Lung microvascular endothelial cell (primary cell): ENCODE measurements at regions not wholly inside any gene's neighbourhood (a gene's known extent, or its start where the extent isn't known, plus 50 kb on each side); places are given as distances from the start of the nearest gene placed in this dataset.

ENCODE experiments used
- DNase-seq, 2 donors: peaks; one replicate each; pipeline versions ENCODE4 v3.0.0 to v3.0.0-alpha.2; 2010; ENCODE audit warnings: low read depth in 2 of 2

DNA sequence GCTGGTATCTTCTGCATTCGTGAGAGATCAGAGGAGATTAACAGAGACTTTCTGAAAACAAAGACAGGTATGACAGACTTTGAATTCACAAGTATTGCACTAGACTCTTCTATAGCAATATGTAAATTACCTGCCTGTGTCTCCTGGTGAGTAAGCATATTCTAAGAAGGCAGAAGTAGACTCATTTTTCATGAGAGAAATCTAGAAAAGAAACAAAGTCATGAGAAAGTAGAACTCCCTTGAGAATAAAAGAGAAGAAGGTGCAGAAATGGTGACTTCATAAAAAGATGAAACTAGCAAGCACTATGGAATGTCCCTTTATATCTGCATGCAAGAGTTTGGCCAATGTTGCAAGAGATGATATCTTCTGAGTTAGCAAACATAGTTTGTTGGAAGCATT, 419.8 kb downstream of the DMRT2 start:
- no peak for DNase-seq

DNA sequence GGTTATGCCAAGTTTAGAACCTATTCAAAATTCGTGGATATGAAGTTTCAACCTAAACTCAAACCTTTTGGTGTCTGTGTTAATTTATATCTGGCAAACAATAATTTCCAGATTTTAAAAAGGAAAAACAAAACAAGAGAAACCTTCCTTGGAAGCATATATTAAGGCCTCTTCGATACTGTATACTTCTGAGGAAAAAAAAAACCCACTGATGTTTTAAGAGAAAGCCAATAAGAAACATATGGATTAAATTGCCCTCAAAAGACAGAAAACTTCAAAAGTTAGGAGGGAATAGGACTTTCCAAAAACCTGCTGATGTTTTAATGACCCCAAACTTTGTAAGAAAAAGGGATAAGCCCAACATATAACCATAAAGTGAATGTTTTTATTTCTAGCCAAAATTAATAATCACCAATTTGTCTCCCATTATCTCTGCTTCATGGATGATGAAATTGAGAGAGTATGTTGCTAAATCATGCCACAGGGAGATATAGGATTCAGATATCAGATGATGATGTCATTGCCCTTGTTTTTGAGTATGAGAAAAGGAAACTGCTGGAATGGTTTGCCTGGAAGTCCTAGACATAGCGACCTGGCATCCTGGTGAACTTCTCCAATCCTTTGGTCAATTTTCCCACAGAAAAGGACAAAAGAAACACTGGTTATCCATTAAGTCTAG, 423.9 kb downstream of the DMRT2 start:
- no peak for DNase-seq

DNA sequence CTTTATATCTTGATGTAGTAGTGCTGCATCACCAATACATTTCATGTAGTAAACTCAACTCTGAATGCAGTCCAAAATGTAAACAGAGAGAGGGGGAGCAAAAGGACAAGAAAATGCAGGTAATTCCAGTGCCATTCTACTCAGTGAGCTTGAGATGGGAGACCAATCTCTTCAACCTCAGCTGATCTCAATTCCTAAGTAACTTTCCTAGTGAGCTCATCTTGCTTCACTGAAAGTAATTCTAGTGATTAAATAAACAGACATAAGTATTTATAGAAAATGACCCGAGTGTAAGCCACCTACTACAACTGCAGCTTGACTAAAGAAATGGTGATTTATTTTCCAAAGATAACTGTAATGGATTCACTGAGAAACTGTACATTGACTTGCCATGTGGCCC, 424.5 kb downstream of the DMRT2 start:
- DNase-seq, result no peak

DNA sequence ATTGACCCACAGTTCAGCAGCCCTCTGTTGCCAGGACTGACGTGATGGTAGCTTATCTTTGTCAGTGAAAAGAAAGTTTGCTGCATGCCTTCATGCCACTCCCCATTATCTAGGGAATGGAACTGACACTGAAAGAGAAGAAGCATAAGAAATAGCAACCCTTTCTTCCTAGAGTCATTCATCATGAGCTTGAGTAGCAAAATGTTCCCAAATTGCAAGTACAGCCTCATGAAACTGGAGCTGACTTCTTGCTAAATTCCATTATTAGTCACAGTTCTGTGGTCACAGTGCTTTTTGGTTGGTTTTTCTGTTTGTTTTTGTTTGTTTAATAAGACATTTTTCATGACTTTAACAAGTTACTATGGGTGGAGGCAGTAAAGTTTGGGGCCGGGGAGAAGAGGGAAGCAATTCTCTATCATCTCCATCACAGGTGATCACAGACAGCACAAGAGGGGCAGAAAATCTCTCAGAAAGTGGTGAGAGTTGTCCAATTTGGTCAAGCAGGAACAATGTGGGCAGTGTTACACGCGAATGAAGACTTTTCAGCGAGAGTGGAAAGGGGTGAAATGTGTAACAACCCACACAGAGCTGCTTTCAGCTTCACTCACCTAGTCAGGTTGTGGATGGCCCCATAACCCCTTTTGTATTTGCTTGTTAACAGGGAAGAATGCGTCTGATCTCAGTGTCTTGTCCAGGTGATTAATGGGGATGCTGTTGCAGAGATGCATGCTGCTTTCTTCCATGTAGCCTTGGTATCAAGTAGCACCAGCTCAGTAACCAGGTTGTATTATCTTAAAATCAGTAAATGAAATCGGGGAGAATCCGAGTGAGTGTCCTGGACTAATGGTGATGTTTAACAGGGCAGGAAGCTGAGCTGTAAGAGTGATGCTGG, 440.4 kb downstream of the DMRT2 start:
- no peak for DNase-seq

DNA sequence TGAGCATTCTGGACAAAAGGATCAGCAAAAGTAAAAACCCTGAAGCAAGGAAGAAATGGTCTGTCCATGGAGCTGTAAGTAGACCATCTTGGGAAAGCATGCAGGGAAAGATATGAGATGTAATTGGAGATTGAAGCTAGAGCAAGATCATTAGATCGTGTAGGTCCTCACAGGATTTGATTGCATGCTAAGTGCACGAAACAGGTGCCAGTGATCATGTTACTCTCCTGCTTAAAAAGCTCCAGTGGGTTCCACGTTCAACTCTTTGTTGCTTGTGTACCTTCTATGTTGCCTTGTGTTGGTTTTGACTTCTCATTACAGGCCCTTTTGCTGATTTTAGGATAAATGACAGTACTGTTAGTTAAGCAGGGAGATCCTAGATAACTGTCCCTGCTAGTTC, 442.0 kb downstream of the DMRT2 start:
- DNase-seq, result no peak

DNA sequence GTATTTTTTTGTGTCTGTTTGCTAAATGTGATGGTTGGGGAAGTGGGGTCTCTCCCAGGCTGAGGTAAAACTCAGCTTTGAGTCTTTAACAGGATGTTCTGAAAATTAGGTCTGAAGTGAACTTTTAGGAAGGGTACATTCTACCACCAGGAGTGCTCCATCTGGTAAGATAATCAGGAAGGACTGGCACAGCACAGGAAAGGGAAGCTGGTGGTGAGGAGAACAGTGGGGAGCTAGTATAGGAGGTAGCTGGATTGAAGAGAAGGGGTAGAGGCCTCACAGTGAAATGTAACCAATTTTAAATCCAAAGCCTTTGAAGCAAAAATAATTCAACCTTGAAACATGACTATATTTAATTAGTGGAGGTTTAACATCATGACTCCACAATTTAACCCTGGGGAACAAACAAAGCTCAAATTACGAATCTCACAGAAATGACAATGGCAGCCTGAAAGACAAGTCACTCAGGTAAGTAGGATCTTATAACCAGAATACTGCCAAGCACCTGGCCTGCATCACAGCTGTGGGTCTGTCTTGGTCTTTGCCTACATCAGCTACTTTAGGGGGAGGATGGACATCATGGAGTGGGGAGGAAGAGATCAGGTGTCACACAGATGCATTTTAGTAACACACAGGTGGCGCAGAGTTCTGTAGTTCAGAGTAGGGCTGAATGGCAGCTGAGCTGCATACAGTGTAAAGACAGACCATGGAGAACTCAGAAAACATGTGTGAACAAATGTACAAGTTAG, 445.3 kb downstream of the DMRT2 start:
- no peak for DNase-seq

DNA sequence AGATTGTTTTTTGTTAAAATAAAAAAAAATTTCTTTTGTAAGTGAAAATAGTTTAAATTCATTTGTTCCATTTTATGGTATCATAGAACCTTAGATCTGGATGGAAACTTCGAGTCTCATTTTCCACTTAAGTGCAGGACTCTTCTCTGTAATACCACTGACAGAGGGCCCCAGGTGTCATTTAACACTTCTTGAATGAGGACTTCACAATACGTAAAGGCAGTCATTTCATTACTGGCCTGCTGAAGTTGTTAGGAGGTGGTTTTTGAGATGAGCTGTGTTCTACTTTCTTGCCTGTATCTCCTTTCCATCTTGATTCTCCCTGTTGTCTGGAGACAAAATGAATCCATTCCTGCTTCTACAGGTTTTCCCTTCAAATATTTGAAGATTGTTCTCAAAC, 455.3 kb downstream of the DMRT2 start:
- no peak for DNase-seq

DNA sequence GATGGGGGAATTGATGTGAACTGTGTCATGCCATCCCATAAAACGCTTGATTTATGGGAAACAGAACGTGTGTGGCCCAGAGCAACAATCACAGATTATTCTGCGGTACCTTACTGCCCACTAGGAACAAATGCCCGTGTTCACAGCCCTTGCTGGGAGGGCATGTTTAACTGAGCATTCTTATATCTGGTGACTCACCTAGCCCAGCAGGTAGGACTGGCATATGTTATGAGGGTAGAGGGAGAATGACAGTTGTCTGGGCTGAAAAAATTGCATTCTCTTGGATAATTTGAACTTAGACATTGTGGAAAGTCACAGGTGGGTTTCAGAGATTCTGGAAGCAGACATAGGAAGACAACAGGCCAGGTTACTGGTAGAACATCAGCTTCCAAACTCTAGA, 460.6 kb downstream of the DMRT2 start:
- no peak for DNase-seq

DNA sequence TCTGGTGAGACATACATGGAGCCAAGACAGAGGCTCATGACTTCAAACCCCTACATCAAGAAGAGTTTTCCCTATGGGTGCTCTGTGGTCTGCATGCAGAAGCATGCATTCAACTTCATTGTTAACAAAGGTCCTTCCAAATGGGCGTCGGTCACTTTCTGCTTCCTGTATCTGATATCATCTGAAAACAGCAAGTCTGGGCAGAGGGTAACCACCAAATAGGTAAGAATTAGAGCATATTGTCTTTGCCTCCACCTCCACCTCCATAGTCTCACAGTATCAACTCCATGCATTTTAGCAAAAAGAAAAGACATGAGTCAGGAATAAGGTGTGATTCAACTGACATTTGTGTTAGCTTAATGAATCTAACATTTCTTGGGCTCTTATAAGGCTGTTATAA, 462.9 kb downstream of the DMRT2 start:
- DNase-seq, result no peak

DNA sequence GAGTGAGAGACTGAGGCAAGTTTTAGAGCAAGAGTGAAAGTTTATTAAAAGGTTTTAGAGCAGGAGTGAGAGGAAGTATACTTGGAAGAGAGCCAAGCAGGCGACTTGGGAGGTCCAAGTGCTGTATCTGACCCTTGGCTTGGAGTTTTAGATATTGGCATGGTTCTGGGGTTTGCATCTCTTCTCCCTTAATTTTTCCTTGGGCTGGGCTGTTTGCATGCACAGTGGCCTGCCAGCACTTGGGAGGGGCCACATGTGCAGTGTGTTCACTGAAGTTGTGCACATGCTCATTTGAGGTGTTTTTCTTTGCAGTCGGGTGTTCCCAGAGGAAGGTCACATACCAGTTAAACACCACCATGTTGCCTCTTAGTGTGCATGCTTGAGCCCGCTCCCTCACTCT, 464.1 kb downstream of the DMRT2 start:
- DNase-seq, result no peak

DNA sequence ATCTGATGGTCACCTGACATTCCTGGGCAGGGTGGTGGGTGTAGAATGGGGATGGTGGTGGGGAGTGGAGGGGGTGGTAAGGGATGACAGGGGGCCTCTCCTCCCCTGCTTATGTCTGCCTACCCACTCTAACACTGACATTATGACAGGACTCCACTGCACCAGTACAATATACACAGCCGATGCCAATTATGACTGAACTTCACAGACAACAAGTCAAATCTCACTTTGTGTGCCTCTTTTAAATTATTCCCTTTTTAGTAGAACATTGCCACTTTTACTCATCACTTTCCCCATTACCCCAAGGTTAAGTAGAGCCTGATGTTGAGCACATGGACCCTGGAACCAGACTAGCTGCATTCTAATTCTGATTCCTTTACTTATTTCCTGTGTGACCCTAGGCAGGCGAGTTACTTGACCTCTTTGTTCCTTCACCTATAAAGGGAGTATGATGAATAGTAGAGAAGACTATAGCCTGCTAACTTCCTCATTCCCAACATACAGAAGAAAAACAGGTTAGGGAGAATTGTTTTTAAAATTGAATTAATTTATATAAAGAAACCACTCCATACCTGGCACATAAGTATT, 464.7 kb downstream of the DMRT2 start:
- DNase-seq, result no peak

DNA sequence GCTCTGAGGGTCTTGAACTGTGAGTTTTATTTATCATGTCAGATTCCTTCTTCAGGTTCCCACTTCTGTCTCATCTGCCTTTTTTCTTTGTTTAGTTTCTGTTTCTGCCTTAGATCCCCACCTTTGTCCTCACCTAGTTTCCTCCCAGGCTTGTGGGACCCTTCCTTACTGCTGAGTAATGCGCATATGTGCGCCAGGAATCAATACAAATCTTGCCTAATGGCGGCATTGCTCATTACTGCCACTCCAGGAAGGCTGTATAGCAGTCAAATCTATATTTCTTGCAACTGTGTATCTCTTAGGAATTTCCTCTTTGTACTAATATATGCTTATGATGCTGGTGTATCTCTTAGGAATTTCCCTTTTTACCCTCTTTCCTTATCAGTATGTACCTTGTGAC, 465.4 kb downstream of the DMRT2 start:
- no peak for DNase-seq

DNA sequence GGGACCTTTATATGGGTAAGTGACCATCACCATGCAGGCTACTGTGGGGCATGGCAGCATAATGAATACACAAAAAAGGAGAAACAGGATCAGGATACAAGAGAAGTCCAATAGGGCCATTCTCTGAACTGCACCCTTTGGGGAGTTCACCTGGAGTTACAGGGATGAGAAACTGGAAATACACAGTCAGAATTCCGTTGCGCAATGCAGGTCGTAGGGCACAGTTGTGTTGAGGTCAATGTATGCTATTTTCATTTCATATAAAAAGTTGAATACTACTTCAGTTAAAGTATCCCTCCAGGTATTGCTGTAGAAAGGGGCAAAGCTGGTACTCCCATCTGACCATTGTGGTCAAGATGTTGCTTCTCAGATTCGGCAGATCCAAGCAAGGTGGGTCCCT, 471.4 kb downstream of the DMRT2 start:
- DNase-seq, result no peak

DNA sequence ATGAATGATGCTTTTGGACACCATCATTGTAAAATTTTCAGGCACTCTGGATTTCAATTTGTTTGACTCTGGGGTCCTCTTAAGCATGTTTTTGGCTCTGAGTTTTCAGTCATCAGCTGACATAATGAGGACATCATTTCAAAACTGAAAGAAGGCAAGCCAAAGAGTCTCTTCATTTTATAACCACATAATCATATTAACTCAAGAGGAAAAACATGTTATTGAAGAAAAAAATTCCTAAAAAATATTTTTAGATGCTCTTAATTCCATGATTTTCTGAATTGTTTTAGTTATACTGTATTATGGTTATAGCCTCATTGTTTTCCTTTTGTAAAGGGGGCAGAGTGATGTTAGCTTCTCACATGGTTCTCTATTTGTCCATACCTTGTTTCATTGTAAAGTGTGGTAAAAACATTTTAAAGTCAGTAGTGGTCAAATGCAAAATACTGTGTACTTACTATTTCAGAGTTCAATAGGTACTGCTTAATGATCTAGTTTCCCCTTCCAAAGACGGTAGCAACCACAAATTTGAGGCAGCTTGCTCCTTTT, 472.1 kb downstream of the DMRT2 start:
- DNase-seq, result no peak

DNA sequence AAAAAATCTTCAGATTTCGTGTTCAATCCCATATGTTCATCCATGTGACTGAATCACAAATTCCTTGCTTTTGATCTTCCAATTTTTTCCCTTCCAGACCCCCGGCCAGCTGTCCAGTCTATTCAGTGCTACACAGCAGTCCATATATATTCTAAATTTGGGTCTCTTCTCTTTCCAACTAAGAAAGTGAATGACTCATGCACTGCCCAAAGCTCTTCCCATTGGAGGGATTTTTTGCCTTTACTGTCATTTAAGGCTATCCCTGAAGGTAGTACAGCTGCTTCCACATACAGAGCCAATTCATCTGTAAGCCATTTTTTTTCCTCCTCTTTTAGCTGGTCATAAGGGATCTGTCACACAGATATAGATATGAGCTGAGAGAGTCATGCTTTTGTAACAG, 478.3 kb downstream of the DMRT2 start:
- no peak for DNase-seq

DNA sequence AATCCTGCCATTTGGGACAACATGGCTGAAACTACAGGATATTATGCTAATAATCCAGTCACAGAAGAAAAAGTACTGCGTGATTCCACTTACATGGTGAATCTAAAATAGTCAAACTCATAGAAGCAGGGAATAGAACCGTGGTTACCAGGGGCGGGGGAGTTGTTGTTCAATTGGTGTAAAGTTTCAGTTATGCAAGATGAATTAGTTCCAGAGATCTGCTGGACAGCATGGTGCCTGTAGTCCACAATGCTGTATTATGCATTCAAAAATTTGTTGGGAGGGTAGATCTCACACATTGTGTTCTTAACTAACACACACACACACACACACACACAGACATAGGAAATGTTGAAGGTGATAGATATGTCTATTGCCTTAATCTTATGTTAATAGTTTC, 480.5 kb downstream of the DMRT2 start:
- no peak for DNase-seq

DNA sequence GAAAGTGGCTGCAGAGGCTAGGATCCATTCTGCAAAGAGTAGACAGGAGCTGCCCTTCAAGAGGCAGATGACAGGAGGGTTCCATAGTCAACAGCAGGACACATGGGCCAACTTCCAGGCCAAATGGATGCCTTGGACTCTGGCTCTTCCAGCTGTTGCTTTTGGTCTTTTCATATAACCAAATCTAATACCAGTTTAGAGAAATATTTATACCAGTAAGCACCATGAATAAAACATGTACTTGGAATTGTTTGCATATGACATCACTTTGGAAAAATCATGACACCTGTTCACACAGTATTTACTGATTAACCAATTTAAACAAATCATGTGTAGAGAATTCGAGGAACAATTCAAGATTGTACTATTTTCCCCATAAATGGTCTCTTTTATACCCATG, 481.3 kb downstream of the DMRT2 start:
- DNase-seq, result no peak

DNA sequence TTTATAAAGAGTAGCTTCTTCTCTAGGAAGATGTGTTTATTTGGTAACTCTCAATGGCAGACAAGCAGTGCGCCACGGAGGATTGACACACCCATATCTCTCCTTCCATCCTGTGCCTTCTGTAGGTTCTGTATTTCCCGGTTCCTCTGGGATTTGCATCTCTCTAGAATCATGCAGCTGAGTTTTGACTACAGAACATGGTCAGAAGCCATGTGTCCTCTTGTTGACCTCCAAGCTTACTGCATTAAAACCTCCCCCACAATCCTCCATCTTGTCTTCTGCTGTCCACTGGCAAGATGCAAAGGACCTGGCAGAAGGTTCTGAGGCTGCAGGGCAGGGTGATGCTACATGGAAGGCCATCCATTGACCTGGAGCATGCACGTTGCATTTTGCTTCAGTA, 482.0 kb downstream of the DMRT2 start:
- no peak for DNase-seq

DNA sequence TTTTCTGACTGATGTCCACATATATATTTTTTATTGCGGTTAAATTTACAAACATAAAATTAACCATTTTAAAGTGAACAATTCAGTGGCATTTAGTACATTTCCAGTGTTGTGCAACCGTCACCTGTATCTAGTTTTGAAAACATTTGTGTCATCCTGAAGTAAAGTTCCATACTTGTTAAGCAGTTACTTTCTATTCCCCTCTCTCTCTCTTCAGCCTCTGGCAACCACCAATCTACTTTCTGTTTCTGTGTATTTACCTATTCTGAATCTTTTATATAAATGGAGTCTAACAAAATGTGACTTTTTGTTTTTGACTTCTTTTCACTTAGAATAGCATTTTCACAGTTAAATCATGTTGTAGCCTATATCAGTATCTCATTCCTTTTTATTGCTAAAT, 480.1 kb upstream of the SMARCA2 start:
- DNase-seq, result no peak

DNA sequence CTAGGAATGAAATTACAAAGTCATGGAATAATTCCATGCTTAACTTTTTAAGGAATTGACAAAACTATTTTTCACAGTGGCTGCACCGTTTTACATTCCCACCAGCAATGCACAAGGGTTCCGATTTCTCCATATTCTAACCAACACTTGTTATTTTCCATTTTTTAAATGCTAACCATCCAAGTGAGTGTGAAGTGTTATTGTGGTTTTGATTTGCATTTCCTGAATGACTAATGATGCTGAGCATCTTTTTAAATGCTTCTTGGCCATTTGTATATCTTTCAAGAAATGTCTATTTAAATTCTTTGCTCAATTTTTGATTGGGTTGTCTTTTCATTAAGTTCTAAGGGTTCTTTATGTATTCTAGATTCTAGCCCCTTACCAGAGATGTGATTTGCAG, 479.5 kb upstream of the SMARCA2 start:
- no peak for DNase-seq

DNA sequence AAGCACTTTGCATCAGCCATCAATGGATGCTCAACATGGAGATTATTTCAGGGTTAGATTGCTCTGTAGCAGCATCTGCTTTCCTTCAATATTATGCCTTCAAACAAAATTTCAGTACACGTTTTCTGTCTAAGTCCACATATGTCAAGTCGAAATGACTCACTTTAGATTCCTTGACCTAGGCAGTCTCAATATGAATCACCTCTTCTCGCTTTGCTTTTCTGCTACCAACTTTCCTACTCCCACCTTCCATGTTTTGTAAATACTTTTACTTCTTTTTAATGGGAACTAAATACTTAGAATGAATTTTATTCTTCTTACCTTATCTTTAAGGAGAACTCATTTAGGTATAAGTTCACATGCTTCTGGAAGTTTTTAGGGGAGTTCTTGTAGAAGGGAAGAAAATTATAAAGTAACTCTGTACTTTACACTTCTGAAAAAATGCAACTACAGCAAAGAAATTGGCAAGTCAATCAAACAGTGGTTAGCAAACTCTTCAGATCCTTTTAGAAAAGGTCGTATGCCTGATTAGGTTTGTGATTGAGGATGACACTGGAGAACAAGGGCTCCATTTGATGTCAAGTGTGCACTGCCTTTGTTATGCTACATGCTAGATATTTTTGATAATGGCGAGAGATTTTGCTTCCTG, 478.5 kb upstream of the SMARCA2 start:
- DNase-seq, result no peak
